ENCODE measurements at regions not wholly inside any gene's neighbourhood (a gene's known extent, or its start where the extent isn't known, plus 50 kb on each side); places are given as distances from the start of the nearest gene placed in this dataset.

DNA sequence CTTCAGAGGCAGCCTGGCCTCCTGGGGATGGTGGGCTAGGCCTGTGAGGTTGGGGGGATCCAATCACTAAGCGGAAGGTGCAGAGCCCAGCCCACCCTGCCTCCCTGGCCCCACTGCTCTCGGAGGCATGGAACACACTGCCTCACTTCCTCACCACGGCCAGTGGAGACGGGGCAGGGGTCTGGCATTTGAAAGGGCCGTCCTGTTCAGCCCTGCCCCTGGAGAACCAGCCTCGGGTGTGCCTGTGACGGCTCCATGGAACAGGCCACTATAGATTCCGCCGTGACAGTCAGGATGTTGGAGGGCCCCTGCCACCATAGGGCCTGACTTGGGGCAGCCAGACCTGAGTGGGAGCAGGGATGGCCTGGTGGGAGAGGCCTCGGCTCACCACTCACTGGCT, 110.2 kb downstream of the DACT2 start:
- Histone ChIP-seq H3K4me3 (ENCODE audit: low read depth, low read length) (no peak overlapping the region), H3K27me3 (replicated peaks) (no peaks in the 10 kb centered on the region), H3K27ac (no peak overlapping the region), H3K36me3 (replicated peaks) (no peaks in the 10 kb centered on the region)
- no peak for DNase-seq
- TF ChIP-seq CTCF (IDR thresholded peaks at IDR 0.05; ENCODE audit: low read depth, low read length, missing control alignments) = no peak
- in situ Hi-C loops (cut with HindIII; ENCODE audit: low pct_ligation_motif_present, low sequenced_read_pairs) = no loop called here

DNA sequence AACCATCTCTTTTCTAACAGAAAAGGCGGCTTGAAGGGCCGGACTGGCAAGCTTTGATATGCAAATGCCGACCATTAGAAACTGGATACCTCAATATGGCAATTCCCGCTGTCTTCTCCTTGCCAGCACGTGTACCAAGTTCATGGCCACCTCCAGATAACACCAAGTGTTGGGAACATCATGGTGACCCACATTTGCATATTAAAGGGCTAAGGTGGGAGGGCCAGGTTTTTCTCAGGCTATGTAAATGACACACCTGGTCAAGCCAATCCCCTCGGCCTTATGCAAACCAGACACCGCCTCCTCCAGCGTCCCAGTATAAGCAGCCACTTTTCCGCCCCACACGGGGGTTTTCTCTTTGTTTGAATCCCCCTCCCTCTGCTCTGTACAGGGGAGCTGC, 110.7 kb downstream of the DACT2 start:
- TF ChIP-seq CTCF (IDR thresholded peaks at IDR 0.05; ENCODE audit: low read depth, low read length, missing control alignments) = no peak
- Histone ChIP-seq H3K27me3 (replicated peaks) (no peaks in the 10 kb centered on the region), H3K36me3 (replicated peaks) (no peaks in the 10 kb centered on the region), H3K27ac (no peak overlapping the region), H3K4me3 (ENCODE audit: low read depth, low read length) (no peak overlapping the region)
- no peak for DNase-seq
- in situ Hi-C loops (cut with HindIII; ENCODE audit: low pct_ligation_motif_present, low sequenced_read_pairs) = no loop called here

- no peaks in the 10 kb centered on the region for H3K36me3 ChIP-seq (replicated peaks)
- no peak overlapping the region for H3K4me3 ChIP-seq (ENCODE audit: low read depth, low read length)
- no peak overlapping the region for H3K27ac ChIP-seq
- no peak for DNase-seq
- H3K27me3 ChIP-seq (replicated peaks) = no peaks in the 10 kb centered on the region
- TF ChIP-seq CTCF (IDR thresholded peaks at IDR 0.05; ENCODE audit: low read depth, low read length, missing control alignments) = no peak
- in situ Hi-C loops (cut with HindIII; ENCODE audit: low pct_ligation_motif_present, low sequenced_read_pairs) = no loop called here
Measured at GRCh38 chr6:168208402-168208801, 111.2 kb downstream of the DACT2 start.

DNA sequence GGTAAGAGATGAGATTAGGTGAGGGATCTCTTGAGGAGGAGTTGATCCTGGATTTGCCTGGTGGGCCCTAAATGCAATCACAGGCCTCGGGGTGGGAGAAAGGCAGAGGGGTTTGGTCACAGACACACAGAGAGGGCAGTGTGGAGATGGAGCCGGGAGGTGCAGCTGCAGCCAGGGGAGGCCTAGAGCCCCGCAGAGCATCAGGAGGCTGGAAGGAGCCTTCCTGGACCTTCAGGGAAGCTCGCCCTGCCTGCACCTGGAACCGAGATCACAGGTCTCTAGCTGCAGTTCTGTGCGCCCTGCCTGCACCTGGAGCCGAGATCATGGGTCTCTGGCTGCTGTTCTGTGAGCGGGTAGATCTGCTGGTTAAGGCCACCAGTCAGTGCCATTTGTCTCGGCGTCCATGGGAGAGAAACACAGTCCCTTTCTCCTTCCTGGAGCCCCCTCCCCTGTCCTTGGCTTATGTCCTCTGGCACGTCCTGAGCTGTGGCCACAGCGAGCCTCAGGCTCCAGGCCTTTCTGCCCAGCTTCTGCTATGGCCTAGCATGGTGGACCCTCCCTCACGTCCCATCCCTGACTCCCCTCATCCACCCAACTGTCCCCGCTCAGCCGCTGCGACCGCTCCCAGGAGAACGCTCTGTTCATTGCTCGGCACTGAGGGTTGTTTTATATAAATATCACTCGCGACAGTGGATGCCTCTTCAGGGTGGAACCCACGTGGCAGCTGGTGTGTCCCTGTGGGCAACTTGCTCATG, 112.0 kb downstream of the DACT2 start:
- H3K27ac ChIP-seq = no peak overlapping the region
- no peak for TF ChIP-seq CTCF (IDR thresholded peaks at IDR 0.05; ENCODE audit: low read depth, low read length, missing control alignments)
- in situ Hi-C loops (cut with HindIII; ENCODE audit: low pct_ligation_motif_present, low sequenced_read_pairs) = no loop called here
- no peaks in the 10 kb centered on the region for H3K36me3 ChIP-seq (replicated peaks)
- no peaks in the 10 kb centered on the region for H3K27me3 ChIP-seq (replicated peaks)
- no peak overlapping the region for H3K4me3 ChIP-seq (ENCODE audit: low read depth, low read length)
- no peak for DNase-seq

GRCh38 chr6:168206661-168207274, 112.8 kb downstream of the DACT2 start:
- H3K4me3 ChIP-seq (ENCODE audit: low read depth, low read length) = no peak overlapping the region
- H3K27me3 ChIP-seq (replicated peaks) = no peaks in the 10 kb centered on the region
- no peak for DNase-seq
- no peak overlapping the region for H3K27ac ChIP-seq
- no peak for TF ChIP-seq CTCF (IDR thresholded peaks at IDR 0.05; ENCODE audit: low read depth, low read length, missing control alignments)
- in situ Hi-C loops (cut with HindIII; ENCODE audit: low pct_ligation_motif_present, low sequenced_read_pairs) = no loop called here
- H3K36me3 ChIP-seq (replicated peaks) = no peaks in the 10 kb centered on the region

All from brain microvascular endothelial cell (primary cell).